SU-DHL-6 (cell line): ENCODE measurements at regions not wholly inside any gene's neighbourhood (a gene's known extent, or its start where the extent isn't known, plus 50 kb on each side); places are given as distances from the start of the nearest gene placed in this dataset.

ENCODE experiments used
- EZH2phosphoT487 ChIP-seq: fragments of 200-600 bp; sonication (generic), shearing (Covaris generic); conservative IDR thresholded peaks from 2 replicates; pipeline ENCODE4 v1.6.1; 2018; ENCODE audit warnings: mild to moderate bottlenecking, antibody characterized with exemption, low read length, moderate library complexity, mixed read lengths
- TF ChIP-seq, protein P1 (sequence below): fragments of 200-600 bp; sonication (generic); IDR thresholded peaks from one replicate; pipeline ENCODE4 v1.5.1; 2017; ENCODE audit warnings: antibody characterized with exemption, mild to moderate bottlenecking, low read length, moderate library complexity; ENCODE audit not compliant: insufficient read depth, poor library complexity, severe bottlenecking

GRCh38 chr5:175034924-175035323, 310.5 kb downstream of the MSX2 start:
- TF ChIP-seq, protein P1, sequence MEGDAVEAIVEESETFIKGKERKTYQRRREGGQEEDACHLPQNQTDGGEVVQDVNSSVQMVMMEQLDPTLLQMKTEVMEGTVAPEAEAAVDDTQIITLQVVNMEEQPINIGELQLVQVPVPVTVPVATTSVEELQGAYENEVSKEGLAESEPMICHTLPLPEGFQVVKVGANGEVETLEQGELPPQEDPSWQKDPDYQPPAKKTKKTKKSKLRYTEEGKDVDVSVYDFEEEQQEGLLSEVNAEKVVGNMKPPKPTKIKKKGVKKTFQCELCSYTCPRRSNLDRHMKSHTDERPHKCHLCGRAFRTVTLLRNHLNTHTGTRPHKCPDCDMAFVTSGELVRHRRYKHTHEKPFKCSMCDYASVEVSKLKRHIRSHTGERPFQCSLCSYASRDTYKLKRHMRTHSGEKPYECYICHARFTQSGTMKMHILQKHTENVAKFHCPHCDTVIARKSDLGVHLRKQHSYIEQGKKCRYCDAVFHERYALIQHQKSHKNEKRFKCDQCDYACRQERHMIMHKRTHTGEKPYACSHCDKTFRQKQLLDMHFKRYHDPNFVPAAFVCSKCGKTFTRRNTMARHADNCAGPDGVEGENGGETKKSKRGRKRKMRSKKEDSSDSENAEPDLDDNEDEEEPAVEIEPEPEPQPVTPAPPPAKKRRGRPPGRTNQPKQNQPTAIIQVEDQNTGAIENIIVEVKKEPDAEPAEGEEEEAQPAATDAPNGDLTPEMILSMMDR = no peak
- TF ChIP-seq EZH2phosphoT487 = no peak
